ENCODE measurements at regions not wholly inside any gene's neighbourhood (a gene's known extent, or its start where the extent isn't known, plus 50 kb on each side); places are given as distances from the start of the nearest gene placed in this dataset.

DNA sequence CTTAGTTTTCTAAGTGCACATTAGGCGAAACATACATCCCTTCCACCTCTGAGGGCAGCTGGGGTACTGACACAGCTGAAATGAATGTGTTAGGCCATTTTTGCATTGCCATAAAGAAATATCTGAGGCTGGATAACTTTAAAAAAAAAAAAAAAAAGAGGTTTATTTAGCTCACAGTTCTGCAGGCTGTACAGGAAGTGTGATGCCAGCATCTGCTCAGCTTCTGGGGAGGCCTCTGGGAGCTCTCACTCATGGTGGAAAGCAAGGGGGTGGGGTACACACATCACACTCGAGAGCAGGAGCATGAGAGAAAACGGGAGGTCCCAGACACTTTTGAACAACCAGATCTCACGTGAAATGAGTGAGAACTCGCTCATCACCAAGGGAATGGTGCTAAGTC lies 158.1 kb downstream of the PSMG1 start:
- Histone ChIP-seq H3K27me3 (ENCODE audit: insufficient read depth) (no peaks in the 10 kb centered on the region), H3K36me3 (ENCODE audit: insufficient read depth) (0 out of 2 replicates have a peak, but pooled peaks cover 5% of the 10 kb centered on the region), H3K4me2 (no peak overlapping the region), H3F3A (replicated peaks; ENCODE audit: low read depth) (no peaks in the 10 kb centered on the region), H2AFZ (no peak overlapping the region), H4K20me1 (replicated peaks; ENCODE audit: insufficient read depth) (no peaks in the 10 kb centered on the region), H3K9me2 (ENCODE audit: insufficient read depth) (peaks cover 5% of the 10 kb centered on the region; the same call in 1 of the 2 replicates), H3K4me1 (ENCODE audit: insufficient read depth) (peaks cover 14% of the 10 kb centered on the region), H3K27ac (ENCODE audit: low read depth) (no peak overlapping the region), H3K4me3 (no peak overlapping the region), H3K79me2 (replicated peaks; ENCODE audit: insufficient read depth) (no peaks in the 10 kb centered on the region)
- DNase-seq (ENCODE audit: low spot score) (no peak), ATAC-seq (no peak)
- H3K9me3 Mint-ChIP-seq: peaks cover 26% of the 10 kb centered on the region
- TF ChIP-seq, protein P1, sequence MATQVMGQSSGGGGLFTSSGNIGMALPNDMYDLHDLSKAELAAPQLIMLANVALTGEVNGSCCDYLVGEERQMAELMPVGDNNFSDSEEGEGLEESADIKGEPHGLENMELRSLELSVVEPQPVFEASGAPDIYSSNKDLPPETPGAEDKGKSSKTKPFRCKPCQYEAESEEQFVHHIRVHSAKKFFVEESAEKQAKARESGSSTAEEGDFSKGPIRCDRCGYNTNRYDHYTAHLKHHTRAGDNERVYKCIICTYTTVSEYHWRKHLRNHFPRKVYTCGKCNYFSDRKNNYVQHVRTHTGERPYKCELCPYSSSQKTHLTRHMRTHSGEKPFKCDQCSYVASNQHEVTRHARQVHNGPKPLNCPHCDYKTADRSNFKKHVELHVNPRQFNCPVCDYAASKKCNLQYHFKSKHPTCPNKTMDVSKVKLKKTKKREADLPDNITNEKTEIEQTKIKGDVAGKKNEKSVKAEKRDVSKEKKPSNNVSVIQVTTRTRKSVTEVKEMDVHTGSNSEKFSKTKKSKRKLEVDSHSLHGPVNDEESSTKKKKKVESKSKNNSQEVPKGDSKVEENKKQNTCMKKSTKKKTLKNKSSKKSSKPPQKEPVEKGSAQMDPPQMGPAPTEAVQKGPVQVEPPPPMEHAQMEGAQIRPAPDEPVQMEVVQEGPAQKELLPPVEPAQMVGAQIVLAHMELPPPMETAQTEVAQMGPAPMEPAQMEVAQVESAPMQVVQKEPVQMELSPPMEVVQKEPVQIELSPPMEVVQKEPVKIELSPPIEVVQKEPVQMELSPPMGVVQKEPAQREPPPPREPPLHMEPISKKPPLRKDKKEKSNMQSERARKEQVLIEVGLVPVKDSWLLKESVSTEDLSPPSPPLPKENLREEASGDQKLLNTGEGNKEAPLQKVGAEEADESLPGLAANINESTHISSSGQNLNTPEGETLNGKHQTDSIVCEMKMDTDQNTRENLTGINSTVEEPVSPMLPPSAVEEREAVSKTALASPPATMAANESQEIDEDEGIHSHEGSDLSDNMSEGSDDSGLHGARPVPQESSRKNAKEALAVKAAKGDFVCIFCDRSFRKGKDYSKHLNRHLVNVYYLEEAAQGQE (IDR thresholded peaks at IDR 0.05; ENCODE audit: unreplicated experiment): no peak
- TF ChIP-seq JUNB (IDR thresholded peaks at IDR 0.05; ENCODE audit: unreplicated experiment) (no peak), STAT1 (IDR thresholded peaks at IDR 0.05; ENCODE audit: unreplicated experiment) (no peak), ZNF114 (CRISPR knock-in tag; IDR thresholded peaks at IDR 0.05) (no peak), ZNF331 (CRISPR knock-in tag; IDR thresholded peaks at IDR 0.05; ENCODE audit: low read depth) (no peak), NANOG (IDR thresholded peaks at IDR 0.05; ENCODE audit: borderline replicate concordance) (no peak), EZH2phosphoT487 (IDR thresholded peaks at IDR 0.05; ENCODE audit: unreplicated experiment) (no peak), POLR2AphosphoS5 (IDR thresholded peaks at IDR 0.05; ENCODE audit: low read depth) (no peak), CREB1 (CRISPR knock-in tag; IDR thresholded peaks at IDR 0.05; ENCODE audit: low read depth) (no peak), EZH2 (IDR thresholded peaks at IDR 0.05; ENCODE audit: low read depth, unreplicated experiment) (no peak)
- TF ChIP-seq, protein P2, sequence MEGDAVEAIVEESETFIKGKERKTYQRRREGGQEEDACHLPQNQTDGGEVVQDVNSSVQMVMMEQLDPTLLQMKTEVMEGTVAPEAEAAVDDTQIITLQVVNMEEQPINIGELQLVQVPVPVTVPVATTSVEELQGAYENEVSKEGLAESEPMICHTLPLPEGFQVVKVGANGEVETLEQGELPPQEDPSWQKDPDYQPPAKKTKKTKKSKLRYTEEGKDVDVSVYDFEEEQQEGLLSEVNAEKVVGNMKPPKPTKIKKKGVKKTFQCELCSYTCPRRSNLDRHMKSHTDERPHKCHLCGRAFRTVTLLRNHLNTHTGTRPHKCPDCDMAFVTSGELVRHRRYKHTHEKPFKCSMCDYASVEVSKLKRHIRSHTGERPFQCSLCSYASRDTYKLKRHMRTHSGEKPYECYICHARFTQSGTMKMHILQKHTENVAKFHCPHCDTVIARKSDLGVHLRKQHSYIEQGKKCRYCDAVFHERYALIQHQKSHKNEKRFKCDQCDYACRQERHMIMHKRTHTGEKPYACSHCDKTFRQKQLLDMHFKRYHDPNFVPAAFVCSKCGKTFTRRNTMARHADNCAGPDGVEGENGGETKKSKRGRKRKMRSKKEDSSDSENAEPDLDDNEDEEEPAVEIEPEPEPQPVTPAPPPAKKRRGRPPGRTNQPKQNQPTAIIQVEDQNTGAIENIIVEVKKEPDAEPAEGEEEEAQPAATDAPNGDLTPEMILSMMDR (conservative IDR thresholded peaks at IDR 0.05; ENCODE audit: low read depth in 2 of 2): no peak
- TF ChIP-seq, protein P3, sequence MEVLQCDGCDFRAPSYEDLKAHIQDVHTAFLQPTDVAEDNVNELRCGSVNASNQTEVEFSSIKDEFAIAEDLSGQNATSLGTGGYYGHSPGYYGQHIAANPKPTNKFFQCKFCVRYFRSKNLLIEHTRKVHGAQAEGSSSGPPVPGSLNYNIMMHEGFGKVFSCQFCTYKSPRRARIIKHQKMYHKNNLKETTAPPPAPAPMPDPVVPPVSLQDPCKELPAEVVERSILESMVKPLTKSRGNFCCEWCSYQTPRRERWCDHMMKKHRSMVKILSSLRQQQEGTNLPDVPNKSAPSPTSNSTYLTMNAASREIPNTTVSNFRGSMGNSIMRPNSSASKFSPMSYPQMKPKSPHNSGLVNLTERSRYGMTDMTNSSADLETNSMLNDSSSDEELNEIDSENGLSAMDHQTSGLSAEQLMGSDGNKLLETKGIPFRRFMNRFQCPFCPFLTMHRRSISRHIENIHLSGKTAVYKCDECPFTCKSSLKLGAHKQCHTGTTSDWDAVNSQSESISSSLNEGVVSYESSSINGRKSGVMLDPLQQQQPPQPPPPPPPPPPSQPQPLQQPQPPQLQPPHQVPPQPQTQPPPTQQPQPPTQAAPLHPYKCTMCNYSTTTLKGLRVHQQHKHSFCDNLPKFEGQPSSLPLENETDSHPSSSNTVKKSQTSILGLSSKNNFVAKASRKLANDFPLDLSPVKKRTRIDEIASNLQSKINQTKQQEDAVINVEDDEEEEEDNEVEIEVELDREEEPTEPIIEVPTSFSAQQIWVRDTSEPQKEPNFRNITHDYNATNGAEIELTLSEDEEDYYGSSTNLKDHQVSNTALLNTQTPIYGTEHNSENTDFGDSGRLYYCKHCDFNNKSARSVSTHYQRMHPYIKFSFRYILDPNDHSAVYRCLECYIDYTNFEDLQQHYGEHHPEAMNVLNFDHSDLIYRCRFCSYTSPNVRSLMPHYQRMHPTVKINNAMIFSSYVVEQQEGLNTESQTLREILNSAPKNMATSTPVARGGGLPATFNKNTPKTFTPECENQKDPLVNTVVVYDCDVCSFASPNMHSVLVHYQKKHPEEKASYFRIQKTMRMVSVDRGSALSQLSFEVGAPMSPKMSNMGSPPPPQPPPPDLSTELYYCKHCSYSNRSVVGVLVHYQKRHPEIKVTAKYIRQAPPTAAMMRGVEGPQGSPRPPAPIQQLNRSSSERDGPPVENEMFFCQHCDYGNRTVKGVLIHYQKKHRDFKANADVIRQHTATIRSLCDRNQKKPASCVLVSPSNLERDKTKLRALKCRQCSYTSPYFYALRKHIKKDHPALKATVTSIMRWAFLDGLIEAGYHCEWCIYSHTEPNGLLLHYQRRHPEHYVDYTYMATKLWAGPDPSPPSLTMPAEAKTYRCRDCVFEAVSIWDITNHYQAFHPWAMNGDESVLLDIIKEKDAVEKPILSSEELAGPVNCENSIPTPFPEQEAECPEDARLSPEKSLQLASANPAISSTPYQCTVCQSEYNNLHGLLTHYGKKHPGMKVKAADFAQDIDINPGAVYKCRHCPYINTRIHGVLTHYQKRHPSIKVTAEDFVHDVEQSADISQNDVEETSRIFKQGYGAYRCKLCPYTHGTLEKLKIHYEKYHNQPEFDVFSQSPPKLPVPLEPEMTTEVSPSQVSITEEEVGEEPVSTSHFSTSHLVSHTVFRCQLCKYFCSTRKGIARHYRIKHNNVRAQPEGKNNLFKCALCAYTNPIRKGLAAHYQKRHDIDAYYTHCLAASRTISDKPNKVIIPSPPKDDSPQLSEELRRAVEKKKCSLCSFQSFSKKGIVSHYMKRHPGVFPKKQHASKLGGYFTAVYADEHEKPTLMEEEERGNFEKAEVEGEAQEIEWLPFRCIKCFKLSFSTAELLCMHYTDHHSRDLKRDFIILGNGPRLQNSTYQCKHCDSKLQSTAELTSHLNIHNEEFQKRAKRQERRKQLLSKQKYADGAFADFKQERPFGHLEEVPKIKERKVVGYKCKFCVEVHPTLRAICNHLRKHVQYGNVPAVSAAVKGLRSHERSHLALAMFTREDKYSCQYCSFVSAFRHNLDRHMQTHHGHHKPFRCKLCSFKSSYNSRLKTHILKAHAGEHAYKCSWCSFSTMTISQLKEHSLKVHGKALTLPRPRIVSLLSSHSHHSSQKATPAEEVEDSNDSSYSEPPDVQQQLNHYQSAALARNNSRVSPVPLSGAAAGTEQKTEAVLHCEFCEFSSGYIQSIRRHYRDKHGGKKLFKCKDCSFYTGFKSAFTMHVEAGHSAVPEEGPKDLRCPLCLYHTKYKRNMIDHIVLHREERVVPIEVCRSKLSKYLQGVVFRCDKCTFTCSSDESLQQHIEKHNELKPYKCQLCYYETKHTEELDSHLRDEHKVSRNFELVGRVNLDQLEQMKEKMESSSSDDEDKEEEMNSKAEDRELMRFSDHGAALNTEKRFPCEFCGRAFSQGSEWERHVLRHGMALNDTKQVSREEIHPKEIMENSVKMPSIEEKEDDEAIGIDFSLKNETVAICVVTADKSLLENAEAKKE (CRISPR knock-in tag; IDR thresholded peaks at IDR 0.05): no peak
- TF ChIP-seq, protein P4, sequence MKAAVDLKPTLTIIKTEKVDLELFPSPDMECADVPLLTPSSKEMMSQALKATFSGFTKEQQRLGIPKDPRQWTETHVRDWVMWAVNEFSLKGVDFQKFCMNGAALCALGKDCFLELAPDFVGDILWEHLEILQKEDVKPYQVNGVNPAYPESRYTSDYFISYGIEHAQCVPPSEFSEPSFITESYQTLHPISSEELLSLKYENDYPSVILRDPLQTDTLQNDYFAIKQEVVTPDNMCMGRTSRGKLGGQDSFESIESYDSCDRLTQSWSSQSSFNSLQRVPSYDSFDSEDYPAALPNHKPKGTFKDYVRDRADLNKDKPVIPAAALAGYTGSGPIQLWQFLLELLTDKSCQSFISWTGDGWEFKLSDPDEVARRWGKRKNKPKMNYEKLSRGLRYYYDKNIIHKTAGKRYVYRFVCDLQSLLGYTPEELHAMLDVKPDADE (IDR thresholded peaks at IDR 0.05): no peak
- H3K36me3 Mint-ChIP-seq (ENCODE audit: low read depth): peaks cover 9% of the 10 kb centered on the region
- H3K27ac Mint-ChIP-seq: no peak overlapping the region
- H3K27me3 Mint-ChIP-seq (ENCODE audit: insufficient read depth, low read depth, poor library complexity): peaks cover 15% of the 10 kb centered on the region
- peaks cover 45% of the 10 kb centered on the region for H3K4me1 Mint-ChIP-seq
- no peak overlapping the region for H3K4me3 Mint-ChIP-seq
